Medulla oblongata (tissue), 1 donor: ENCODE measurements at regions not wholly inside any gene's neighbourhood (a gene's known extent, or its start where the extent isn't known, plus 50 kb on each side); places are given as distances from the start of the nearest gene placed in this dataset.
"Not testable (repeated sequence)": the region's sequence is repeated elsewhere in the genome, so short reads cannot be mapped to it uniquely, and the experiment has no call there.

ENCODE experiments used
- DNase-seq: peaks from one replicate; pipeline ENCODE4 v3.0.0-alpha.2; 2015; ENCODE audit errors: extremely low spot score

GRCh38 chr13:60214213-60215055 is 50.7 kb upstream of the DIAPH3 start:
- no peak for DNase-seq

- no peak for DNase-seq
These were observed 56.3 kb upstream of the DIAPH3 start for GRCh38 chr13:60220072-60220471.

- DNase-seq = no peak
These were observed 57.9 kb upstream of the DIAPH3 start for GRCh38 chr13:60221581-60221980.

GRCh38 chr13:60226507-60226906 is 62.8 kb upstream of the DIAPH3 start:
- DNase-seq = no peak

GRCh38 chr13:60227158-60227557 is 63.4 kb upstream of the DIAPH3 start:
- no peak for DNase-seq

- no peak for DNase-seq
These were observed 66.1 kb upstream of the DIAPH3 start for GRCh38 chr13:60229708-60230272.

GRCh38 chr13:60230593-60230992 is 66.9 kb upstream of the DIAPH3 start:
- DNase-seq = no peak

GRCh38 chr13:60242043-60242595 is 78.4 kb upstream of the DIAPH3 start:
- peak; percentile 21 for DNase-seq

GRCh38 chr13:60244381-60244780 is 80.7 kb upstream of the DIAPH3 start:
- no peak for DNase-seq

- DNase-seq = not testable (repeated sequence)
These were observed 87.7 kb upstream of the DIAPH3 start for GRCh38 chr13:60251419-60251818.

- DNase-seq = no peak
These were observed 94.6 kb upstream of the DIAPH3 start for GRCh38 chr13:60258349-60258748.

- no peak for DNase-seq
These were observed 96.7 kb upstream of the DIAPH3 start for GRCh38 chr13:60260440-60260839.

GRCh38 chr13:60261432-60262351 is 98.0 kb upstream of the DIAPH3 start:
- no peak for DNase-seq

- DNase-seq = no peak
These were observed 101.8 kb upstream of the DIAPH3 start for GRCh38 chr13:60265566-60265965.

GRCh38 chr13:60267498-60268202 is 103.9 kb upstream of the DIAPH3 start:
- peak; percentile 4 for DNase-seq

- DNase-seq = no peak
These were observed 104.5 kb upstream of the DIAPH3 start for GRCh38 chr13:60268203-60268555.

- DNase-seq = no peak
These were observed 110.3 kb upstream of the DIAPH3 start for GRCh38 chr13:60273971-60274527.

- DNase-seq = no peak
These were observed 110.9 kb upstream of the DIAPH3 start for GRCh38 chr13:60274655-60275054.

GRCh38 chr13:60275208-60275607 is 111.5 kb upstream of the DIAPH3 start:
- DNase-seq = no peak

- DNase-seq = not testable (repeated sequence)
These were observed 116.5 kb upstream of the TDRD3 start for GRCh38 chr13:60280524-60280923.

GRCh38 chr13:60282186-60282585 is 114.8 kb upstream of the TDRD3 start:
- DNase-seq = no peak
